Right lung (tissue), 2 donors: ENCODE measurements at regions not wholly inside any gene's neighbourhood (a gene's known extent, or its start where the extent isn't known, plus 50 kb on each side); places are given as distances from the start of the nearest gene placed in this dataset.
"Not testable (repeated sequence)": the region's sequence is repeated elsewhere in the genome, so short reads cannot be mapped to it uniquely, and the experiment has no call there.

Experiments used
- DNase-seq, 2 donors: peaks; one replicate each; pipeline ENCODE4 v3.0.0-alpha.2; 2013

GRCh38 chr18:41899535-41899934, 55.5 kb upstream of the PIK3C3 start:
- DNase-seq, result no peak

- DNase-seq, result no peak
These were observed 61.6 kb upstream of the PIK3C3 start for GRCh38 chr18:41893432-41893831.

- DNase-seq, result no peak
These were observed 67.9 kb upstream of the PIK3C3 start for GRCh38 chr18:41887100-41887499.

- peak; percentile 46 to 66 for DNase-seq
These were observed 68.8 kb upstream of the PIK3C3 start for GRCh38 chr18:41886126-41886807.

GRCh38 chr18:41881285-41881684, 73.7 kb upstream of the PIK3C3 start:
- DNase-seq, result no peak

GRCh38 chr18:41879256-41879655, 75.8 kb upstream of the PIK3C3 start:
- no peak for DNase-seq

- DNase-seq, result no peak
These were observed 79.8 kb upstream of the PIK3C3 start for GRCh38 chr18:41875094-41875780.

- DNase-seq, result no peak
These were observed 81.3 kb upstream of the PIK3C3 start for GRCh38 chr18:41873730-41874129.

GRCh38 chr18:41872206-41872605, 82.8 kb upstream of the PIK3C3 start:
- no peak for DNase-seq

- no peak for DNase-seq
These were observed 83.6 kb upstream of the PIK3C3 start for GRCh38 chr18:41871229-41872000.

- no peak for DNase-seq
These were observed 84.2 kb upstream of the PIK3C3 start for GRCh38 chr18:41870817-41871216.

GRCh38 chr18:41870191-41870590, 84.8 kb upstream of the PIK3C3 start:
- no peak for DNase-seq

GRCh38 chr18:41865796-41866195, 89.2 kb upstream of the PIK3C3 start:
- not testable (repeated sequence) for DNase-seq

- DNase-seq, result no peak
These were observed 90.8 kb upstream of the PIK3C3 start for GRCh38 chr18:41864216-41864615.

GRCh38 chr18:41862921-41863320, 92.1 kb upstream of the PIK3C3 start:
- no peak for DNase-seq

- DNase-seq, result no peak
These were observed 94.0 kb upstream of the PIK3C3 start for GRCh38 chr18:41860987-41861386.

GRCh38 chr18:41858761-41859555, 96.1 kb upstream of the PIK3C3 start:
- DNase-seq, result no peak

- no peak for DNase-seq
These were observed 101.8 kb upstream of the PIK3C3 start for GRCh38 chr18:41853280-41853679.

GRCh38 chr18:41850781-41851180, 104.3 kb upstream of the PIK3C3 start:
- no peak for DNase-seq

- no peak for DNase-seq
These were observed 105.4 kb upstream of the PIK3C3 start for GRCh38 chr18:41849632-41850031.

- DNase-seq, result no peak
These were observed 109.5 kb upstream of the PIK3C3 start for GRCh38 chr18:41845563-41845962.

GRCh38 chr18:41842886-41843285, 112.1 kb upstream of the PIK3C3 start:
- no peak for DNase-seq
